ENCODE measurements at regions not wholly inside any gene's neighbourhood (a gene's known extent, or its start where the extent isn't known, plus 50 kb on each side); places are given as distances from the start of the nearest gene placed in this dataset.

DNA sequence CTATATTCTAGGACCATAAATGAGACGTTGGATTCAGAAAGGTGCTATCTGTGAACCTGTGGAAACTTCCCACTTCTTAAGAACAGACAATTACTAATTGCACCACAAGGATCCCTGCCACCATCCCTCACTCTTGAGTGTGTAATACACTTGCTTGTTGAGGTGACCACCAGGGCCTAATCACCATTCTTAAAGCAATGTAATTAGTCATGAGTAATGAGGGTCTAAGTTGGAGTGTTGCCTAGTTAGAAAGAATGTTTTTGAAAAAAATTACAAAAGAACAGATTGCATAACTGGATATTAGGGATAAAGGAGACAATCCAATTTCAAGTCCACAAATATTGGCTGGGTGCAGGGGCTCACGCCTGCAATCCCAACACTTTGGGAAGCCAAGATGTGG is 56.9 kb upstream of the TRIO start:
- Histone ChIP-seq H3K36me3 (ENCODE audit: control insufficient read depth in 2 of 2, insufficient read depth in 2 of 2, low read length in 1 of 2) (no peaks in the 10 kb centered on the region), H3K4me2 (ENCODE audit: control insufficient read depth, insufficient read depth) (no peak overlapping the region), H3K4me3 (no peak overlapping the region), H3K4me1 (ENCODE audit: control insufficient read depth, insufficient read depth, low read length) (no peaks in the 10 kb centered on the region), H3K27me3 (replicated peaks in 1 of 2; ENCODE audit: control insufficient read depth in 2 of 2, insufficient read depth in 2 of 2, low read length in 1 of 2) (peaks cover 0 to 2% of the 10 kb centered on the region in 2 experiments; a peak in 1 of 4 replicates), H3K79me2 (ENCODE audit: control insufficient read depth, insufficient read depth, low read length) (no peaks in the 10 kb centered on the region), H3K9ac (ENCODE audit: control insufficient read depth, insufficient read depth, low read length) (no peak overlapping the region), H2AFZ (ENCODE audit: control insufficient read depth, low read depth, low read length) (no peak overlapping the region), H3K27ac (ENCODE audit: control insufficient read depth, insufficient read depth) (no peak overlapping the region), H4K20me1 (ENCODE audit: control insufficient read depth, insufficient read depth) (no peaks in the 10 kb centered on the region), H3K9me3 (replicated peaks; ENCODE audit: control insufficient read depth, insufficient read depth, low read length) (no peaks in the 10 kb centered on the region; the same call in 2 of the 3 replicates)
- ChIA-PET POLR2A (no interaction called here), SMC1A (ENCODE audit: uncharacterized antibody, unreplicated experiment) (no interaction called here), RAD21 (ENCODE audit: unreplicated experiment) (no interaction called here), CTCF (no interaction called here)
- DNase-seq (ENCODE audit: low read depth, low spot score) = no peak
- 25% methylated on average over 2 of the region's 2 CpGs for WGBS (ENCODE audit: insufficient coverage, insufficient replicate concordance, low lambda C conversion rate, missing lambda C conversion rate)
- in situ Hi-C loops (cut with MboI) = no loop called here
- ATAC-seq = no peak
- FAIRE-seq = no peak
- intact Hi-C loops (cut with micrococcal nuclease; ENCODE audit: unreplicated experiment) = no loop called here
- no TSS peak for BruUV-seq (replicated peaks)
- TF ChIP-seq ATF7 (IDR thresholded peaks at IDR 0.05; ENCODE audit: low read depth) = no peak
- TF ChIP-seq, protein P1, sequence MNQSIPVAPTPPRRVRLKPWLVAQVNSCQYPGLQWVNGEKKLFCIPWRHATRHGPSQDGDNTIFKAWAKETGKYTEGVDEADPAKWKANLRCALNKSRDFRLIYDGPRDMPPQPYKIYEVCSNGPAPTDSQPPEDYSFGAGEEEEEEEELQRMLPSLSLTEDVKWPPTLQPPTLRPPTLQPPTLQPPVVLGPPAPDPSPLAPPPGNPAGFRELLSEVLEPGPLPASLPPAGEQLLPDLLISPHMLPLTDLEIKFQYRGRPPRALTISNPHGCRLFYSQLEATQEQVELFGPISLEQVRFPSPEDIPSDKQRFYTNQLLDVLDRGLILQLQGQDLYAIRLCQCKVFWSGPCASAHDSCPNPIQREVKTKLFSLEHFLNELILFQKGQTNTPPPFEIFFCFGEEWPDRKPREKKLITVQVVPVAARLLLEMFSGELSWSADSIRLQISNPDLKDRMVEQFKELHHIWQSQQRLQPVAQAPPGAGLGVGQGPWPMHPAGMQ (IDR thresholded peaks at IDR 0.05; ENCODE audit: borderline replicate concordance) = no peak
- TF ChIP-seq SP1 (IDR thresholded peaks at IDR 0.05; ENCODE audit: low read depth, low read length) = no peak
- TF ChIP-seq TARDBP (IDR thresholded peaks at IDR 0.05; ENCODE audit: borderline replicate concordance) = no peak
- TF ChIP-seq SMARCA5 (IDR thresholded peaks at IDR 0.05) = no peak
- TF ChIP-seq TCF12 (IDR thresholded peaks at IDR 0.05; ENCODE audit: low read depth, low read length) = no peak
- TF ChIP-seq SIN3A (IDR thresholded peaks at IDR 0.05; ENCODE audit: low read depth, low read length) = no peak
- TF ChIP-seq RBBP5 (conservative IDR thresholded peaks at IDR 0.05) = no peak
- TF ChIP-seq, protein P2, sequence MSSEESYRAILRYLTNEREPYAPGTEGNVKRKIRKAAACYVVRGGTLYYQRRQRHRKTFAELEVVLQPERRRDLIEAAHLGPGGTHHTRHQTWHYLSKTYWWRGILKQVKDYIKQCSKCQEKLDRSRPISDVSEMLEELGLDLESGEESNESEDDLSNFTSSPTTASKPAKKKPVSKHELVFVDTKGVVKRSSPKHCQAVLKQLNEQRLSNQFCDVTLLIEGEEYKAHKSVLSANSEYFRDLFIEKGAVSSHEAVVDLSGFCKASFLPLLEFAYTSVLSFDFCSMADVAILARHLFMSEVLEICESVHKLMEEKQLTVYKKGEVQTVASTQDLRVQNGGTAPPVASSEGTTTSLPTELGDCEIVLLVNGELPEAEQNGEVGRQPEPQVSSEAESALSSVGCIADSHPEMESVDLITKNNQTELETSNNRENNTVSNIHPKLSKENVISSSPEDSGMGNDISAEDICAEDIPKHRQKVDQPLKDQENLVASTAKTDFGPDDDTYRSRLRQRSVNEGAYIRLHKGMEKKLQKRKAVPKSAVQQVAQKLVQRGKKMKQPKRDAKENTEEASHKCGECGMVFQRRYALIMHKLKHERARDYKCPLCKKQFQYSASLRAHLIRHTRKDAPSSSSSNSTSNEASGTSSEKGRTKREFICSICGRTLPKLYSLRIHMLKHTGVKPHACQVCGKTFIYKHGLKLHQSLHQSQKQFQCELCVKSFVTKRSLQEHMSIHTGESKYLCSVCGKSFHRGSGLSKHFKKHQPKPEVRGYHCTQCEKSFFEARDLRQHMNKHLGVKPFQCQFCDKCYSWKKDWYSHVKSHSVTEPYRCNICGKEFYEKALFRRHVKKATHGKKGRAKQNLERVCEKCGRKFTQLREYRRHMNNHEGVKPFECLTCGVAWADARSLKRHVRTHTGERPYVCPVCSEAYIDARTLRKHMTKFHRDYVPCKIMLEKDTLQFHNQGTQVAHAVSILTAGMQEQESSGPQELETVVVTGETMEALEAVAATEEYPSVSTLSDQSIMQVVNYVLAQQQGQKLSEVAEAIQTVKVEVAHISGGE (CRISPR knock-in tag; IDR thresholded peaks at IDR 0.05) = no peak
- TF ChIP-seq YY1 (IDR thresholded peaks at IDR 0.05; ENCODE audit: low read depth, low read length) = no peak
- no peak for TF ChIP-seq NFIC (IDR thresholded peaks at IDR 0.05; ENCODE audit: low read depth, low read length)
